H9 (cell line): ENCODE measurements at regions not wholly inside any gene's neighbourhood (a gene's known extent, or its start where the extent isn't known, plus 50 kb on each side); places are given as distances from the start of the nearest gene placed in this dataset.

Experiments
- DNase-seq: peaks from one replicate; pipeline ENCODE4 v3.0.0-alpha.2; 2017
- H2AFZ ChIP-seq: one replicate; pipeline ENCODE4 v1.6.1; 2013; ENCODE audit warnings: mild to moderate bottlenecking, low read length, control low read depth, moderate library complexity
- H2AK5ac ChIP-seq: 2 replicates; pipeline ENCODE4 v1.6.1; 2013; ENCODE audit warnings: low read length, control low read depth, mixed read lengths; ENCODE audit not compliant: insufficient read length
- H2BK120ac ChIP-seq: one replicate; pipeline ENCODE4 v1.6.1; 2013; ENCODE audit warnings: low read depth, mild to moderate bottlenecking, low read length, control low read depth, inconsistent platforms; ENCODE audit not compliant: poor library complexity, severe bottlenecking
- H2BK12ac ChIP-seq: 2 replicates; pipeline ENCODE4 v1.6.1; 2013; ENCODE audit warnings: low read length, control low read depth, mixed read lengths, low read depth; ENCODE audit not compliant: insufficient read length
- H2BK15ac ChIP-seq: 2 replicates; pipeline ENCODE4 v1.6.1; 2013; ENCODE audit warnings: low read depth, low read length, control low read depth
- H2BK20ac ChIP-seq: one replicate; pipeline ENCODE4 v1.6.1; 2013; ENCODE audit warnings: low read depth, mild to moderate bottlenecking, low read length, control low read depth, inconsistent platforms; ENCODE audit not compliant: poor library complexity, severe bottlenecking
- H2BK5ac ChIP-seq: 2 replicates; pipeline ENCODE4 v1.6.1; 2013; ENCODE audit warnings: low read length, control low read depth, mixed read lengths; ENCODE audit not compliant: insufficient read length
- H3K14ac ChIP-seq: 2 replicates; pipeline ENCODE4 v1.6.1; 2013; ENCODE audit warnings: low read length, control low read depth; ENCODE audit not compliant: insufficient read depth
- H3K18ac ChIP-seq: 2 replicates; pipeline ENCODE4 v1.6.1; 2013; ENCODE audit warnings: low read depth, mild to moderate bottlenecking, mixed read lengths, low read length, control low read depth; ENCODE audit not compliant: insufficient read length
- H3K23ac ChIP-seq: 2 replicates; pipeline ENCODE4 v1.6.1; 2013; ENCODE audit warnings: low read length, control low read depth, mixed read lengths, low read depth; ENCODE audit not compliant: insufficient read length
- H3K23me2 ChIP-seq: 2 replicates; pipeline ENCODE4 v1.6.1; 2013; ENCODE audit warnings: low read depth, mild to moderate bottlenecking, mixed read lengths, low read length, control low read depth; ENCODE audit not compliant: insufficient read length, poor library complexity, severe bottlenecking
- H3K27ac ChIP-seq: 2 replicates; pipeline ENCODE4 v1.5.1; 2013; ENCODE audit warnings: low read length, control low read depth, mixed read lengths, low read depth; ENCODE audit not compliant: insufficient read length
- H3K27me3 ChIP-seq: 2 replicates; pipeline ENCODE4 v1.6.1; 2013; ENCODE audit warnings: low read length, control low read depth, inconsistent platforms; ENCODE audit not compliant: insufficient read depth
- H3K4ac ChIP-seq: 2 replicates; pipeline ENCODE4 v1.6.1; 2013; ENCODE audit warnings: low read depth, mild to moderate bottlenecking, control low read depth, inconsistent platforms, low read length, moderate library complexity
- H3K4me1 ChIP-seq: 2 replicates; pipeline ENCODE4 v1.6.1; 2013; ENCODE audit warnings: low read length, control low read depth, inconsistent platforms; ENCODE audit not compliant: insufficient read depth
- H3K4me2 ChIP-seq: 2 replicates; pipeline ENCODE4 v1.6.1; 2013; ENCODE audit warnings: low read length, control low read depth, mixed read lengths; ENCODE audit not compliant: insufficient read length, insufficient read depth
- H3K56ac ChIP-seq: 2 replicates; pipeline ENCODE4 v1.6.1; 2013; ENCODE audit warnings: low read depth, mild to moderate bottlenecking, mixed read lengths, low read length, control low read depth; ENCODE audit not compliant: insufficient read length
- H3K79me1 ChIP-seq: 2 replicates; pipeline ENCODE4 v1.6.1; 2013; ENCODE audit warnings: low read depth, mild to moderate bottlenecking, moderate library complexity, low read length, control low read depth, inconsistent platforms; ENCODE audit not compliant: insufficient read depth, poor library complexity, severe bottlenecking
- H3K79me2 ChIP-seq: 2 replicates; pipeline ENCODE4 v1.6.1; 2013; ENCODE audit warnings: low read length, control low read depth, inconsistent platforms; ENCODE audit not compliant: insufficient read depth
- H3K9ac ChIP-seq: 2 replicates; pipeline ENCODE4 v1.6.1; 2013; ENCODE audit warnings: low read length, control low read depth, mixed read lengths; ENCODE audit not compliant: insufficient read length; ENCODE audit errors: extremely low read depth
- H3K9me3 ChIP-seq: one replicate; pipeline ENCODE4 v1.6.1; 2013; ENCODE audit warnings: low read depth, low read length, inconsistent platforms; ENCODE audit not compliant: control insufficient read depth
- H3T11ph ChIP-seq: one replicate; pipeline ENCODE4 v1.6.1; 2013; ENCODE audit warnings: mild to moderate bottlenecking, low read length, control low read depth, inconsistent platforms
- H4K20me1 ChIP-seq: one replicate; pipeline ENCODE4 v1.6.1; 2013; ENCODE audit not compliant: control insufficient read depth, insufficient read length, insufficient read depth
- H4K5ac ChIP-seq: 2 replicates; pipeline ENCODE4 v1.6.1; 2013; ENCODE audit warnings: low read depth, mild to moderate bottlenecking, mixed read lengths, low read length, control low read depth; ENCODE audit not compliant: insufficient read length
- H4K8ac ChIP-seq: replicated peaks from 2 replicates; pipeline ENCODE4 v1.6.1; 2013; ENCODE audit warnings: low read length, control low read depth, mixed read lengths, low read depth; ENCODE audit not compliant: insufficient read length
- H4K91ac ChIP-seq: 2 replicates; pipeline ENCODE4 v1.6.1; 2013; ENCODE audit warnings: low read depth, mild to moderate bottlenecking, moderate library complexity, mixed read lengths, low read length, control low read depth; ENCODE audit not compliant: insufficient read length
- H3K27ac Mint-ChIP-seq, 3 experiments: 2 replicates in 2 of 3; 3 replicates in 1 of 3; pipeline ENCODE4 v1.8.0; 2020 to 2021; ENCODE audit warnings: mixed read lengths in 3 of 3, mild to moderate bottlenecking in 1 of 3, moderate library complexity in 1 of 3
- H3K27me3 Mint-ChIP-seq: 2 replicates; pipeline ENCODE4 v1.8.0; 2021; ENCODE audit warnings: low read depth, mild to moderate bottlenecking, moderate library complexity, mixed read lengths
- H3K36me3 Mint-ChIP-seq, 3 experiments: 2 replicates in 2 of 3; 3 replicates in 1 of 3; pipeline ENCODE4 v1.8.0; 2020 to 2021; ENCODE audit warnings: low read depth in 3 of 3, mixed read lengths in 3 of 3; ENCODE audit not compliant: insufficient read depth in 1 of 3
- H3K4me1 Mint-ChIP-seq, 2 experiments: 2 replicates each; pipeline ENCODE4 v1.8.0; 2020; ENCODE audit warnings: mixed read lengths in 2 of 2
- H3K4me3 Mint-ChIP-seq, 2 experiments: 2 replicates in 1 of 2; 3 replicates in 1 of 2; pipeline ENCODE4 v1.8.0; 2020 to 2021; ENCODE audit warnings: mild to moderate bottlenecking in 2 of 2, mixed read lengths in 2 of 2, moderate library complexity in 1 of 2
- H3K9me3 Mint-ChIP-seq, 2 experiments: 2 replicates in 1 of 2; 3 replicates in 1 of 2; pipeline ENCODE4 v1.8.0; 2020; ENCODE audit warnings: mild to moderate bottlenecking in 2 of 2, mixed read lengths in 2 of 2, moderate library complexity in 1 of 2
- WGBS: extraction: QIAGEN DNeasy Blood & Tissue Kit; methylation state at CpG from one replicate; pipeline ENCODE4 v1.1.7; 2013; ENCODE audit warnings: missing lambda C conversion rate, low lambda C conversion rate, mixed read lengths; ENCODE audit not compliant: insufficient read length; ENCODE audit errors: extremely low coverage; 5-methylcytosine and 5-hydroxymethylcytosine counted together
- TF ChIP-seq, protein P1 (sequence below): fragments of 200-600 bp; sonication (generic); conservative IDR thresholded peaks from 3 replicates; pipeline ENCODE4 v1.8.0; 2021; ENCODE audit warnings: antibody characterized with exemption, mild to moderate bottlenecking

DNA sequence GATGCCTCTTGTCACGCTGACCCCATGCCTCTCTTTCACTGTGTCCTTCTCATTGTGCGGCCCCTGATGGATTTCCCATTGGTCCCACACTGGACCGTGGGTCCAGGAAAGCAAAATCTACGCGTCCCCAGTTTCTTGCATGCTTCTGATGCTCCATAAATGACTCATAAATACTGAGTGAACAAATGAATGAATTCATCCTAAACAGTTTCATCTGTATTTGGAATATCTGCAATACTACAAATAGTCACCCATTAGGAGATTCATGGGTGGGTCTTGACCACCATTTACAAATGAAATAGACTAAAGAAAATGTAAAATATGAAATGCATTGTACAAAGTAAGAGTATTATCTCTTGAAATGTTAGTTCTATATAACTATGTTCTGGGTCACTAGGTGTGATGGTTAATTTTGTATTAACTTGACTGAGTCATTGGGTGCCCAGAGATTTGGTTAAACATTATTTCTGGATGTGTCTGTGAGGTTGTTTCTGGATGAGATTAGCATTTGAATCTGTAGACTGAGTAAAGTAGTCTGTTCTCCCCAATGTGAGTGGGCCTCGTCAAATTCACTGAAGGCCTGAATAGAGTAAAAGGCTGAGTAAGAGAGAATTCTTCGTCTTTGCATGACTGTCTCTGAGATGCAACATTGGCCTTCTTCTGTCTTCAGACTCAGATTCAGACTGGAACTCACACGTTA lies 448.7 kb downstream of the PREX1 start:
- H4K91ac ChIP-seq, result no peak overlapping the region
- no peak overlapping the region for H2BK5ac ChIP-seq
- no peak overlapping the region for H3K4ac ChIP-seq
- H3K23me2 ChIP-seq, result no peaks in the 10 kb centered on the region
- no peak overlapping the region for H3K56ac ChIP-seq
- Mint-ChIP-seq H3K4me3 (no peak overlapping the region), H3K27ac (no peak overlapping the region), H3K9me3 (no peaks in the 10 kb centered on the region), H3K36me3 (no peaks in the 10 kb centered on the region), H3K4me1 (peaks cover 51 to 57% of the 10 kb centered on the region in 2 experiments), H3K27me3 (peaks cover 5% of the 10 kb centered on the region)
- H3K27me3 ChIP-seq, result no peaks in the 10 kb centered on the region
- no peak overlapping the region for H3K27ac ChIP-seq
- H2BK15ac ChIP-seq, result no peak overlapping the region
- no peak overlapping the region for H3K23ac ChIP-seq
- no peak overlapping the region for H3K14ac ChIP-seq
- H4K20me1 ChIP-seq, result no peaks in the 10 kb centered on the region
- DNase-seq, result no peak
- no peak overlapping the region for H3T11ph ChIP-seq
- no peaks in the 10 kb centered on the region for H3K9me3 ChIP-seq
- H2BK20ac ChIP-seq, result no peak overlapping the region
- H3K9ac ChIP-seq, result no peak overlapping the region
- no peak overlapping the region for H2BK120ac ChIP-seq
- no peak overlapping the region for H4K5ac ChIP-seq
- no peak overlapping the region for H3K4me2 ChIP-seq
- no peak overlapping the region for H2AFZ ChIP-seq
- no peaks in the 10 kb centered on the region; the same call in 1 of the 2 replicates for H3K4me1 ChIP-seq
- H2BK12ac ChIP-seq, result no peak overlapping the region
- TF ChIP-seq, protein P1, sequence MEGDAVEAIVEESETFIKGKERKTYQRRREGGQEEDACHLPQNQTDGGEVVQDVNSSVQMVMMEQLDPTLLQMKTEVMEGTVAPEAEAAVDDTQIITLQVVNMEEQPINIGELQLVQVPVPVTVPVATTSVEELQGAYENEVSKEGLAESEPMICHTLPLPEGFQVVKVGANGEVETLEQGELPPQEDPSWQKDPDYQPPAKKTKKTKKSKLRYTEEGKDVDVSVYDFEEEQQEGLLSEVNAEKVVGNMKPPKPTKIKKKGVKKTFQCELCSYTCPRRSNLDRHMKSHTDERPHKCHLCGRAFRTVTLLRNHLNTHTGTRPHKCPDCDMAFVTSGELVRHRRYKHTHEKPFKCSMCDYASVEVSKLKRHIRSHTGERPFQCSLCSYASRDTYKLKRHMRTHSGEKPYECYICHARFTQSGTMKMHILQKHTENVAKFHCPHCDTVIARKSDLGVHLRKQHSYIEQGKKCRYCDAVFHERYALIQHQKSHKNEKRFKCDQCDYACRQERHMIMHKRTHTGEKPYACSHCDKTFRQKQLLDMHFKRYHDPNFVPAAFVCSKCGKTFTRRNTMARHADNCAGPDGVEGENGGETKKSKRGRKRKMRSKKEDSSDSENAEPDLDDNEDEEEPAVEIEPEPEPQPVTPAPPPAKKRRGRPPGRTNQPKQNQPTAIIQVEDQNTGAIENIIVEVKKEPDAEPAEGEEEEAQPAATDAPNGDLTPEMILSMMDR, result no peak
- H2AK5ac ChIP-seq, result no peak overlapping the region
- no peaks in the 10 kb centered on the region for H3K79me1 ChIP-seq
- WGBS, result no CpG with 5 or more reads among the region's 8 CpGs
- no peaks in the 10 kb centered on the region for H3K79me2 ChIP-seq
- no peak overlapping the region for H4K8ac ChIP-seq
- H3K18ac ChIP-seq, result no peak overlapping the region
